CD4-positive, alpha-beta T cell treated with Interferon gamma for 1 hour (primary cell): ENCODE measurements at regions not wholly inside any gene's neighbourhood (a gene's known extent, or its start where the extent isn't known, plus 50 kb on each side); places are given as distances from the start of the nearest gene placed in this dataset.

ENCODE experiments used
- DNase-seq: peaks from one replicate; pipeline ENCODE4 v3.0.0-alpha.2; 2020

- no peak for DNase-seq
Observed at GRCh38 chr10:126851414-126852108, 53.7 kb upstream of the DOCK1 start.

GRCh38 chr10:126854726-126855495, 50.3 kb upstream of the DOCK1 start:
- no peak for DNase-seq
